ENCODE measurements at regions not wholly inside any gene's neighbourhood (a gene's known extent, or its start where the extent isn't known, plus 50 kb on each side); places are given as distances from the start of the nearest gene placed in this dataset.

- Mint-ChIP-seq H3K27me3 (ENCODE audit: low read depth, unreplicated experiment) (peaks cover 29% of the 10 kb centered on the region), H3K9me3 (ENCODE audit: unreplicated experiment) (no peaks in the 10 kb centered on the region), H3K4me1 (ENCODE audit: low read depth, unreplicated experiment) (no peaks in the 10 kb centered on the region), H3K36me3 (ENCODE audit: low read depth, unreplicated experiment) (no peaks in the 10 kb centered on the region), H3K4me3 (ENCODE audit: unreplicated experiment) (no peak overlapping the region), H3K27ac (ENCODE audit: unreplicated experiment) (no peak overlapping the region)
- H3K4me1 ChIP-seq (ENCODE audit: insufficient read depth, low read length) = no peaks in the 10 kb centered on the region
- no peaks in the 10 kb centered on the region for H3K79me2 ChIP-seq (ENCODE audit: insufficient read depth, low read length)
- TF ChIP-seq EZH2 (IDR thresholded peaks at IDR 0.05; ENCODE audit: insufficient read depth, low read length) = no peak
- TF ChIP-seq, protein P1, sequence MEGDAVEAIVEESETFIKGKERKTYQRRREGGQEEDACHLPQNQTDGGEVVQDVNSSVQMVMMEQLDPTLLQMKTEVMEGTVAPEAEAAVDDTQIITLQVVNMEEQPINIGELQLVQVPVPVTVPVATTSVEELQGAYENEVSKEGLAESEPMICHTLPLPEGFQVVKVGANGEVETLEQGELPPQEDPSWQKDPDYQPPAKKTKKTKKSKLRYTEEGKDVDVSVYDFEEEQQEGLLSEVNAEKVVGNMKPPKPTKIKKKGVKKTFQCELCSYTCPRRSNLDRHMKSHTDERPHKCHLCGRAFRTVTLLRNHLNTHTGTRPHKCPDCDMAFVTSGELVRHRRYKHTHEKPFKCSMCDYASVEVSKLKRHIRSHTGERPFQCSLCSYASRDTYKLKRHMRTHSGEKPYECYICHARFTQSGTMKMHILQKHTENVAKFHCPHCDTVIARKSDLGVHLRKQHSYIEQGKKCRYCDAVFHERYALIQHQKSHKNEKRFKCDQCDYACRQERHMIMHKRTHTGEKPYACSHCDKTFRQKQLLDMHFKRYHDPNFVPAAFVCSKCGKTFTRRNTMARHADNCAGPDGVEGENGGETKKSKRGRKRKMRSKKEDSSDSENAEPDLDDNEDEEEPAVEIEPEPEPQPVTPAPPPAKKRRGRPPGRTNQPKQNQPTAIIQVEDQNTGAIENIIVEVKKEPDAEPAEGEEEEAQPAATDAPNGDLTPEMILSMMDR (IDR thresholded peaks at IDR 0.05; ENCODE audit: insufficient read depth, low read depth, low read length) = no peak
- no peak overlapping the region for H2AFZ ChIP-seq (ENCODE audit: low read depth, low read length)
- H3K4me2 ChIP-seq (ENCODE audit: low read length) = no peak overlapping the region
- H3K27ac ChIP-seq (ENCODE audit: low read depth, low read length) = no peak overlapping the region
- DNase-seq (ENCODE audit: low read depth) (no peak), FAIRE-seq (no peak)
- H4K20me1 ChIP-seq (ENCODE audit: insufficient read depth, low read length) = no peaks in the 10 kb centered on the region
- H3K4me3 ChIP-seq (ENCODE audit: insufficient read depth, low read depth, low read length) = no peak overlapping the region
- no peaks in the 10 kb centered on the region for H3K9me3 ChIP-seq (ENCODE audit: insufficient read depth, low read depth, low read length)
- H3K27me3 ChIP-seq (ENCODE audit: insufficient read depth, low read length) = no peaks in the 10 kb centered on the region
- no peaks in the 10 kb centered on the region for H3K36me3 ChIP-seq (ENCODE audit: insufficient read depth, low read length)
- no peak overlapping the region for H3K9ac ChIP-seq (ENCODE audit: low read length)
Observed at GRCh38 chr1:30137001-30137400, 586.4 kb downstream of the MATN1 start.

DNA sequence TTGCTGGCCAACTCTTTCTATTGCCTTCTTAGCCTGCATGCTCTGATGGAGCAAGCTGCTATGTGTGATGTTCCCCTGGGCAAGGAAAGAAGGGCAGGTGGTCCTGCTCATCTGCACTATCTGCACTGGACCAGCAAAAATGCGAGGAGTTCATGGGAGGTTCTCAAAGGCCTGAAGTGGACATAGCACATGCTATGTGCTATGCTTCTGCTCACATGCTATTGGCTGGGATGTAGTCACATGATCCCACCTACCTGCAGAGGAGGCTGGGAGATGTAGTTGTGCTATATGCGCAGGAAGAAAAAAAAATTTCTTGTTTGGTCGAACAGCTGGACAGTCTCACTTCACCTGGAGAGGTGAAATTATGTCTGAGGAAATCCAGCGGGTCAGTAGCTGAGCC lies 587.7 kb downstream of the MATN1 start:
- H3K36me3 ChIP-seq (ENCODE audit: insufficient read depth, low read length) = no peaks in the 10 kb centered on the region

More for the DNA sequence above, 587.7 kb downstream of the MATN1 start:
- DNase-seq (ENCODE audit: low read depth) (no peak), FAIRE-seq (no peak)
- TF ChIP-seq, protein P1 (IDR thresholded peaks at IDR 0.05; ENCODE audit: insufficient read depth, low read depth, low read length) = no peak
- TF ChIP-seq EZH2 (IDR thresholded peaks at IDR 0.05; ENCODE audit: insufficient read depth, low read length) = no peak
- Histone ChIP-seq H3K9me3 (ENCODE audit: insufficient read depth, low read depth, low read length) (no peaks in the 10 kb centered on the region), H3K27me3 (ENCODE audit: insufficient read depth, low read length) (no peaks in the 10 kb centered on the region), H4K20me1 (ENCODE audit: insufficient read depth, low read length) (no peaks in the 10 kb centered on the region), H3K4me3 (ENCODE audit: insufficient read depth, low read depth, low read length) (no peak overlapping the region), H2AFZ (ENCODE audit: low read depth, low read length) (no peak overlapping the region), H3K4me1 (ENCODE audit: insufficient read depth, low read length) (no peaks in the 10 kb centered on the region), H3K4me2 (ENCODE audit: low read length) (no peak overlapping the region), H3K9ac (ENCODE audit: low read length) (no peak overlapping the region), H3K27ac (ENCODE audit: low read depth, low read length) (no peak overlapping the region), H3K79me2 (ENCODE audit: insufficient read depth, low read length) (no peaks in the 10 kb centered on the region)
- H3K9me3 Mint-ChIP-seq (ENCODE audit: unreplicated experiment) = no peaks in the 10 kb centered on the region
- H3K27ac Mint-ChIP-seq (ENCODE audit: unreplicated experiment) = no peak overlapping the region
- no peaks in the 10 kb centered on the region for H3K36me3 Mint-ChIP-seq (ENCODE audit: low read depth, unreplicated experiment)
- H3K27me3 Mint-ChIP-seq (ENCODE audit: low read depth, unreplicated experiment) = peaks cover 38% of the 10 kb centered on the region
- H3K4me3 Mint-ChIP-seq (ENCODE audit: unreplicated experiment) = no peak overlapping the region
- no peaks in the 10 kb centered on the region for H3K4me1 Mint-ChIP-seq (ENCODE audit: low read depth, unreplicated experiment)
